ENCODE measurements at regions not wholly inside any gene's neighbourhood (a gene's known extent, or its start where the extent isn't known, plus 50 kb on each side); places are given as distances from the start of the nearest gene placed in this dataset.

DNA sequence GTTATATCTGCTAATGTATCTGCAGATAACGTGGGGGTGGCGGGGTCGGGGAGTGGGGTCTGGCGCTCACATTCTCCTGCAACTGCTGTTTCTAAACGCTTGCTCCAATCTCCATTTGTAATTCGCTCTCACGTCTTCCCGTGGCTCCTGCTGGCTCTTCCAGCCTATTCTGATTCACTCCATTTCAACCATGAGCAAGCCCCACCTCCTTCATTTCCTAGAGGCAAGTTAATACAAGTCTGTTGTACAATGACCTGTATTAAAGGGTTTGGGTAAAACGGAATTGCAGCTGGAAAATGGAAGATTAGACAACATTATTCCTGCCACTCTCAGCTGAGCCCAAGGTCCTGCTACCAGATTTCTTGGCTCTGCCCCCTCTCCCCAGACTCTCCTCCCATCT, 132.3 kb downstream of the CSNK2A3 start:
- H3K9me3 Mint-ChIP-seq: no peaks in the 10 kb centered on the region
- no peaks in the 10 kb centered on the region for H3K9me3 ChIP-seq
- no peak overlapping the region for H3K4me3 Mint-ChIP-seq
- H3K36me3 ChIP-seq (ENCODE audit: control insufficient read depth in 2 of 2, extremely low read depth in 1 of 2, insufficient read depth in 1 of 2, low read length in 1 of 2): no peaks in the 10 kb centered on the region
- peaks cover 0 to 2% of the 10 kb centered on the region in 2 donors for H3K27me3 Mint-ChIP-seq
- WGBS (ENCODE audit: insufficient coverage): 100% methylated on average over 3 of the region's 9 CpGs
- POLR2A ChIA-PET: no interaction called here
- ATAC-seq (replicated peaks in 1 of 4) (no peak), DNase-seq (no peak)
- no peaks in the 10 kb centered on the region for H3K4me1 ChIP-seq (ENCODE audit: control insufficient read depth in 1 of 2, extremely low read depth in 1 of 2, insufficient read depth in 2 of 2, low read length in 2 of 2)
- no peaks in the 10 kb centered on the region for H3K36me3 Mint-ChIP-seq
- peaks cover 0 to 7% of the 10 kb centered on the region in 2 experiments for H3K27me3 ChIP-seq (replicated peaks in 1 of 2; ENCODE audit: control insufficient read depth in 2 of 2, extremely low read depth in 1 of 2, insufficient read depth in 2 of 2, low read length in 1 of 2)
- no peak overlapping the region for H3K4me3 ChIP-seq (ENCODE audit: control insufficient read depth in 1 of 2, extremely low read depth in 1 of 2, low read length in 1 of 2)
- no peak overlapping the region for H3K27ac Mint-ChIP-seq
- no peaks in the 10 kb centered on the region for H3K4me1 Mint-ChIP-seq
- CTCF ChIA-PET: no interaction called here
- no peak overlapping the region for H3K27ac ChIP-seq (ENCODE audit: low read length)

DNA sequence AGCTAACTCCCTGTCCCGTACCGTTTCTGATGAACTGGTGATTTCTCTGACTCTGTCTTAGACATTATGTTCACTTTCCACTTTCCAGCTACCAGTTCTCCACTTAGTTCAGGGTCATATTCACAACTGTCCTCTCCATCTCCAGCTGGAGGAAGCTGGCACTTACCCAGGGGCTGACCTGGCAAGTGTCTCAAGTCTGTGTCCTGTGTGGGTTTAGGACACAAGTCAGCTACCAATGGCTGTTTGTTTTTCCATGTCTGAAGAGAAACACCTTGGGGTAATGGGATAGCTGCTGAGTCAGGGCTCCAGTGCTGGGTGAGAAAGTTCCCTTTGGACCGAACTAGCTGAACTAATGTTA, 134.4 kb downstream of the CSNK2A3 start:
- H3K27me3 Mint-ChIP-seq: peaks cover 2 to 4% of the 10 kb centered on the region in 2 donors
- no peaks in the 10 kb centered on the region for H3K36me3 ChIP-seq (ENCODE audit: control insufficient read depth in 2 of 2, extremely low read depth in 1 of 2, insufficient read depth in 1 of 2, low read length in 1 of 2)
- ATAC-seq (replicated peaks in 1 of 4): no peak
- H3K27ac ChIP-seq (ENCODE audit: low read length): no peak overlapping the region
- POLR2A ChIA-PET: interaction anchor here in 1 of 2 donors (0.5 kb wide), 1 partner anchor 1124 kb away, joined by 6 read pairs; no protein-coding TSS in a partner anchor
- no peak overlapping the region for H3K27ac Mint-ChIP-seq
- peaks cover 0 to 1% of the 10 kb centered on the region in 2 experiments for H3K27me3 ChIP-seq (replicated peaks in 1 of 2; ENCODE audit: control insufficient read depth in 2 of 2, extremely low read depth in 1 of 2, insufficient read depth in 2 of 2, low read length in 1 of 2)
- no peaks in the 10 kb centered on the region for H3K9me3 Mint-ChIP-seq
- no peaks in the 10 kb centered on the region for H3K9me3 ChIP-seq
- CTCF ChIA-PET: no interaction called here
- no peak overlapping the region for H3K4me3 Mint-ChIP-seq
- 89% methylated on average over 1 of the region's 3 CpGs for WGBS (ENCODE audit: insufficient coverage)
- no peaks in the 10 kb centered on the region for H3K4me1 ChIP-seq (ENCODE audit: control insufficient read depth in 1 of 2, extremely low read depth in 1 of 2, insufficient read depth in 2 of 2, low read length in 2 of 2)
- H3K36me3 Mint-ChIP-seq: no peaks in the 10 kb centered on the region
- no peak overlapping the region for H3K4me3 ChIP-seq (ENCODE audit: control insufficient read depth in 1 of 2, extremely low read depth in 1 of 2, low read length in 1 of 2)
- no peaks in the 10 kb centered on the region for H3K4me1 Mint-ChIP-seq
- no peak for DNase-seq

DNA sequence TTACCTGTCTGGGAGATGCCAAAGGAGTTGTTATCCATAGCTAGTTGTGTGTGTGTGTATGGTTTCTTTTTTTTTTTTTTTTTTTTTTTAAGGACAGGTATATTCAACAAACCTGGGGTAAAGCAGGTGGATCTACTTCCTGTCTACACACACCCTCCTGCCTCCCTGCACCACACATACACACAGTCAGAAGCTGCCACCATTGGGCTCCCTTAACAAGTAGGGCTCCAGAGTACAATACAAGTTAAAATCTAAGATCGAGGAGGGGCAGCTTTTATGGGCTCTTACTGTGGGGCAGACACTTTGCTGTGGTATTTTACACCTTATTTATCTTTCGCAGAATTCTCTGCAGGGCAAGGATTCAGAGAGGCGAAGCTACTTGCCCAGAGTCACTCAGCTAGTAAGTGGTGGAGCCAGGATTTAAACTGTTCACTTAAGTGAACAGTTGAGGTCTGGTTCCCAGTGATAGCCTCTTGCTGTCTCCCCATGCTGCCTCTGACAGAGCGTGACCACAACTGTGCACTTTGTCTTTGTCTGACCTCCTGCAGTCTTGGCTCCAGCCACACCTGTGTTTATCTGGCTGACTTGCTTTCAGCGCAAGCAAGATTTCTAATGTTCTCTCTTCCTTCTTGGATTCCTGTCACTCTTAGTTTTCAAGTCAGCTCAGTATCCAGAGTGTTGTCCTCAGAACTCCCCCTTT, 135.0 kb downstream of the CSNK2A3 start:
- no peak overlapping the region for H3K27ac Mint-ChIP-seq
- H3K4me1 ChIP-seq (ENCODE audit: control insufficient read depth in 1 of 2, extremely low read depth in 1 of 2, insufficient read depth in 2 of 2, low read length in 2 of 2): no peaks in the 10 kb centered on the region
- no peaks in the 10 kb centered on the region for H3K4me1 Mint-ChIP-seq
- no peaks in the 10 kb centered on the region for H3K27me3 ChIP-seq (replicated peaks in 1 of 2; ENCODE audit: control insufficient read depth in 2 of 2, extremely low read depth in 1 of 2, insufficient read depth in 2 of 2, low read length in 1 of 2)
- H3K4me3 ChIP-seq (ENCODE audit: control insufficient read depth in 1 of 2, extremely low read depth in 1 of 2, low read length in 1 of 2): no peak overlapping the region
- DNase-seq: peak in 1 of 35 experiments; percentile 26
- H3K36me3 ChIP-seq (ENCODE audit: control insufficient read depth in 2 of 2, extremely low read depth in 1 of 2, insufficient read depth in 1 of 2, low read length in 1 of 2): no peaks in the 10 kb centered on the region
- ATAC-seq (replicated peaks in 1 of 4): no peak
- H3K4me3 Mint-ChIP-seq: no peak overlapping the region
- 84% methylated on average over 3 of the region's 5 CpGs for WGBS (ENCODE audit: insufficient coverage)
- H3K9me3 ChIP-seq: no peaks in the 10 kb centered on the region
- no peaks in the 10 kb centered on the region for H3K36me3 Mint-ChIP-seq
- peaks cover 2 to 4% of the 10 kb centered on the region in 2 donors for H3K27me3 Mint-ChIP-seq
- no peaks in the 10 kb centered on the region for H3K9me3 Mint-ChIP-seq
- CTCF ChIA-PET: interaction anchor here (0.6 kb wide), 3 partner anchors 10 to 741 kb away, joined by 3 to 5 read pairs (median 4); no protein-coding TSS in a partner anchor
- POLR2A ChIA-PET: no interaction called here
- H3K27ac ChIP-seq (ENCODE audit: low read length): no peak overlapping the region

DNA sequence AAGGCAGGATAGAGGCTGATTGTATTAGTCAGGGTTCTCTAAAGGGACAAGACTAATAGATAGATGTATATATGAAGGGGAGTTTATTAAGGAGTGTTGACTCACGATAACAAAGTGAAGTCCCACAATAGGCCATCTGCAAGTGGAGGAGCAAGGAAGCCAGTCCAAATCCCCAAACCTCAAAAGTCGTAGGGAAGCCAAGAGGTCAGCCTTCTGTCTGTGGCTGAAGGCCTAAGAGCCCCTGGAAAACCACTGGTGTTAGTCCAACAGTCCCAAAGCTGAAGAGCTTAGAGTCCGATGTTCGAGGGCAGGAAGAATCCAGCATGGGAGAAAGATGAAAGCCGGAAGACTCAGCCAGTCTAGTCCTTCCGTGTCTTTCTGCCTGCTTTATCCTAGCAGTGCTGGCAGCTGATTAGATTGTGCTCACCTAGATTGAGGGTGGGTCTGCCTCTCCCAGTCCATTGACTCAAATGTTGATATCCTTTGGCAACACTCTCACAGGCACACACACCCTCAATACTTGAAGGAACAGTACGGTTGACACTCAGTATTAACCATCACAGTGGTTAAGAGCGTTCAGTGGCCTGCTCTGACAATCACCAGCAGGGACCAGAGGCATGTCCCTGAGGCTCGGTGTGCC, 135.6 kb downstream of the CSNK2A3 start:
- peaks cover 2 to 4% of the 10 kb centered on the region in 2 donors for H3K27me3 Mint-ChIP-seq
- WGBS (ENCODE audit: insufficient coverage): 86% methylated on average over 5 of the region's 9 CpGs
- POLR2A ChIA-PET: no interaction called here
- H3K4me1 Mint-ChIP-seq: no peaks in the 10 kb centered on the region
- Histone ChIP-seq H3K36me3 (ENCODE audit: control insufficient read depth in 2 of 2, extremely low read depth in 1 of 2, insufficient read depth in 1 of 2, low read length in 1 of 2) (no peaks in the 10 kb centered on the region), H3K27ac (ENCODE audit: low read length) (no peak overlapping the region), H3K27me3 (replicated peaks in 1 of 2; ENCODE audit: control insufficient read depth in 2 of 2, extremely low read depth in 1 of 2, insufficient read depth in 2 of 2, low read length in 1 of 2) (no peaks in the 10 kb centered on the region), H3K9me3 (no peaks in the 10 kb centered on the region), H3K4me1 (ENCODE audit: control insufficient read depth in 1 of 2, extremely low read depth in 1 of 2, insufficient read depth in 2 of 2, low read length in 2 of 2) (no peaks in the 10 kb centered on the region), H3K4me3 (ENCODE audit: control insufficient read depth in 1 of 2, extremely low read depth in 1 of 2, low read length in 1 of 2) (no peak overlapping the region)
- H3K27ac Mint-ChIP-seq: no peak overlapping the region
- H3K36me3 Mint-ChIP-seq: no peaks in the 10 kb centered on the region
- no peak for DNase-seq
- H3K4me3 Mint-ChIP-seq: no peak overlapping the region
- CTCF ChIA-PET: interaction anchor here in 1 of 2 donors (0.6 kb wide), 2 partner anchors 339 to 741 kb away, joined by 3 to 4 read pairs; no protein-coding TSS in a partner anchor
- no peaks in the 10 kb centered on the region for H3K9me3 Mint-ChIP-seq
- no peak for ATAC-seq (replicated peaks in 1 of 4)

DNA sequence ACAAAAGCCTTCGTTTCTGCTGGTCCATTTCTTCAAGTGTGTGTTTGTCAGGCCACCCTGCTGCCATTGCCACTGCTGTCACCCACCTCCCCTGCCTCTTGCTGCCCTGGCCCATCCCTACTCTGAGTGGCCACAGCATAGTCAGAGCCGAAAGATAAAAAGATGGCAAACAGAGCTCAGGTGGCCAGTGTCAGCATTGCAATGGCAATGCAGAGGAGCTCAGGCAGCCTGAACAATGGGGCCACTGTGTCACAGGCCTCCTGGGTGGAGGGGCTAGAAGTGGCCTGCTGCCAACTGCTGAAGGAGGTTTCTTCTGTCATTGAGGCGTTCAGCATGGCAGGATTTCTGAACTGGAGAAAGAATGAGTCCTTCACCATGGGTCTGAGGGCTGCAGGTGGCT, 137.1 kb downstream of the CSNK2A3 start:
- ChIA-PET CTCF (no interaction called here), POLR2A (no interaction called here)
- H3K27me3 ChIP-seq (replicated peaks in 1 of 2; ENCODE audit: control insufficient read depth in 2 of 2, extremely low read depth in 1 of 2, insufficient read depth in 2 of 2, low read length in 1 of 2): no peaks in the 10 kb centered on the region
- no peak overlapping the region for H3K27ac ChIP-seq (ENCODE audit: low read length)
- H3K4me1 ChIP-seq (ENCODE audit: control insufficient read depth in 1 of 2, extremely low read depth in 1 of 2, insufficient read depth in 2 of 2, low read length in 2 of 2): no peaks in the 10 kb centered on the region
- no peaks in the 10 kb centered on the region for H3K36me3 ChIP-seq (ENCODE audit: control insufficient read depth in 2 of 2, extremely low read depth in 1 of 2, insufficient read depth in 1 of 2, low read length in 1 of 2)
- Mint-ChIP-seq H3K4me1 (no peaks in the 10 kb centered on the region), H3K27me3 (peaks cover 0 to 4% of the 10 kb centered on the region in 2 donors), H3K4me3 (no peak overlapping the region), H3K27ac (no peak overlapping the region), H3K36me3 (no peaks in the 10 kb centered on the region), H3K9me3 (no peaks in the 10 kb centered on the region)
- 71% methylated on average over 3 of the region's 3 CpGs for WGBS (ENCODE audit: insufficient coverage)
- H3K9me3 ChIP-seq: no peaks in the 10 kb centered on the region
- no peak for DNase-seq
- H3K4me3 ChIP-seq (ENCODE audit: control insufficient read depth in 1 of 2, extremely low read depth in 1 of 2, low read length in 1 of 2): no peak overlapping the region
- no peak for ATAC-seq (replicated peaks in 1 of 4)

DNA sequence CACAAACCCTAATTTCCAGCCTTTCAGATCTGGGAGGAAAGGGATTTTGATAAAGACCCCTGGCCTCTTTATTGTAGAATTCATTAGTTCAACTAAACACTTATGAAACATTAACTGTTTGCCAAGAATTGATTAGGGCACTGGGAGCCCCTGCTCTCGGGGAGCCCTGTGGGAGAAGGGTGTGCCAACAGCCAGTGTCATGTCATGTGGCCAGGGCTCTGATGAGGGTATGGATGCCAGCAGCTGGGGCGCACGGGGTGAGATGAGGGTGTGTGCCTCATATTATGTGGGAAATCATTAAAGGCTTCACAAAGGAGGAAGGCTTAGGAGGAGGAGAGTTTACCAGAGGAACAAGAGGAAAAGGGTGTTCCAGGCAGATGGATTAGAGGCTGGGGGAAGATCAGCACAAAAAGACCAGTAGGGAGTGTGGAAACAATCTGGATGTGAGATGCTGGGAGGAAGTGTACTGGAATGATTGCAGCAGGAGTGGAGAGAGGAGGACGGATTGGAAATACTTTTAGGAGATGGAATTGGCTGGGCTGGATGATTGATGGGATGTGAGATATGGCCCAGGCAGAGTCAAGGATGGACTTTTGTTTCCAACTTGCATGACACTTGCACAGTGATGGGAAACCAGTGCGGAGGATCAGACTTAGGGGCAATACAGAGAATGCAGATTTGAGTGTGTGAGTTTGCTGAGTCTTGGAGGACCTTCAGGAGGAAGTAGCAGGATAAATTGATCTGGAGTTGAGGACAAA, 137.8 kb downstream of the CSNK2A3 start:
- POLR2A ChIA-PET: no interaction called here
- H3K9me3 Mint-ChIP-seq: no peaks in the 10 kb centered on the region
- 90% methylated on average over 5 of the region's 5 CpGs for WGBS (ENCODE audit: insufficient coverage)

More for the DNA sequence above, 137.8 kb downstream of the CSNK2A3 start:
- DNase-seq: no peak
- Mint-ChIP-seq H3K36me3 (no peaks in the 10 kb centered on the region), H3K4me3 (no peak overlapping the region), H3K27ac (no peak overlapping the region), H3K4me1 (no peaks in the 10 kb centered on the region), H3K27me3 (peaks cover 0 to 4% of the 10 kb centered on the region in 2 donors)
- no peaks in the 10 kb centered on the region for H3K4me1 ChIP-seq (ENCODE audit: control insufficient read depth in 1 of 2, extremely low read depth in 1 of 2, insufficient read depth in 2 of 2, low read length in 2 of 2)
- CTCF ChIA-PET: no interaction called here
- H3K4me3 ChIP-seq (ENCODE audit: control insufficient read depth in 1 of 2, extremely low read depth in 1 of 2, low read length in 1 of 2): no peak overlapping the region
- H3K27ac ChIP-seq (ENCODE audit: low read length): no peak overlapping the region
- H3K27me3 ChIP-seq (replicated peaks in 1 of 2; ENCODE audit: control insufficient read depth in 2 of 2, extremely low read depth in 1 of 2, insufficient read depth in 2 of 2, low read length in 1 of 2): no peaks in the 10 kb centered on the region
- H3K9me3 ChIP-seq: no peaks in the 10 kb centered on the region
- ATAC-seq (replicated peaks in 1 of 4): no peak
- no peaks in the 10 kb centered on the region for H3K36me3 ChIP-seq (ENCODE audit: control insufficient read depth in 2 of 2, extremely low read depth in 1 of 2, insufficient read depth in 1 of 2, low read length in 1 of 2)
